ENCODE measurements at regions not wholly inside any gene's neighbourhood (a gene's known extent, or its start where the extent isn't known, plus 50 kb on each side); places are given as distances from the start of the nearest gene placed in this dataset.

GRCh38 chr9:91141407-91141965 is 220.2 kb downstream of the AUH start:
- no peak for DNase-seq

- DNase-seq = no peak
These were observed 218.6 kb downstream of the AUH start for GRCh38 chr9:91143162-91143561.

- no peak for DNase-seq
These were observed 218.1 kb downstream of the AUH start for GRCh38 chr9:91143642-91144041.

GRCh38 chr9:91144769-91145168 is 216.9 kb downstream of the AUH start:
- DNase-seq = no peak

GRCh38 chr9:91145496-91145895 is 216.2 kb downstream of the AUH start:
- no peak for DNase-seq

GRCh38 chr9:91146391-91147019 is 215.2 kb downstream of the AUH start:
- DNase-seq = no peak

GRCh38 chr9:91147079-91147708 is 214.5 kb downstream of the AUH start:
- DNase-seq = no peak

- no peak for DNase-seq
These were observed 213.4 kb downstream of the AUH start for GRCh38 chr9:91148306-91148705.

- no peak for DNase-seq
These were observed 211.3 kb downstream of the AUH start for GRCh38 chr9:91150273-91150997.

- peak in 1 of 2 donors; percentile 56 for DNase-seq
These were observed 210.6 kb downstream of the AUH start for GRCh38 chr9:91150998-91151717.

GRCh38 chr9:91151718-91152095 is 210.0 kb downstream of the AUH start:
- DNase-seq = no peak

- DNase-seq = no peak
These were observed 207.0 kb downstream of the AUH start for GRCh38 chr9:91154686-91155085.

GRCh38 chr9:91155181-91155580 is 206.5 kb downstream of the AUH start:
- no peak for DNase-seq

GRCh38 chr9:91155746-91156376 is 205.9 kb downstream of the AUH start:
- DNase-seq = no peak

- DNase-seq = no peak
These were observed 205.1 kb downstream of the AUH start for GRCh38 chr9:91156451-91157234.

- DNase-seq = no peak
These were observed 203.8 kb downstream of the AUH start for GRCh38 chr9:91157883-91158282.

GRCh38 chr9:91158286-91158685 is 203.4 kb downstream of the AUH start:
- DNase-seq = no peak

- no peak for DNase-seq
These were observed 202.8 kb downstream of the AUH start for GRCh38 chr9:91158946-91159345.

GRCh38 chr9:91159664-91160121 is 202.0 kb downstream of the AUH start:
- DNase-seq = peak in 1 of 2 donors; percentile 12

- DNase-seq = peak in 1 of 2 donors; percentile 13
These were observed 201.5 kb downstream of the AUH start for GRCh38 chr9:91160181-91160580.

GRCh38 chr9:91160599-91161464 is 200.9 kb downstream of the AUH start:
- DNase-seq = peak in 1 of 2 donors; percentile 11
